ENCODE measurements at regions not wholly inside any gene's neighbourhood (a gene's known extent, or its start where the extent isn't known, plus 50 kb on each side); places are given as distances from the start of the nearest gene placed in this dataset.

GRCh38 chr11:37812281-37812880 is 1214.3 kb upstream of the RAG2 start:
- no peaks in the 10 kb centered on the region for H3K36me3 ChIP-seq (ENCODE audit: control insufficient read depth, insufficient read depth, low read length)
- H3K27ac ChIP-seq (ENCODE audit: low read length) = no peak overlapping the region
- no CpG with 5 or more reads among the region's 16 CpGs for WGBS (ENCODE audit: insufficient coverage, low lambda C conversion rate)
- no peaks in the 10 kb centered on the region for H3K27me3 ChIP-seq (ENCODE audit: control insufficient read depth, insufficient read depth, low read length)
- H3K4me3 ChIP-seq (ENCODE audit: low read length) = no peak overlapping the region
- H3K9me3 ChIP-seq (ENCODE audit: control insufficient read depth, low read depth, low read length) = peaks cover 4% of the 10 kb centered on the region
- H3K4me1 ChIP-seq (ENCODE audit: control insufficient read depth, insufficient read depth, low read length) = no peaks in the 10 kb centered on the region
- DNase-seq = no peak

DNA sequence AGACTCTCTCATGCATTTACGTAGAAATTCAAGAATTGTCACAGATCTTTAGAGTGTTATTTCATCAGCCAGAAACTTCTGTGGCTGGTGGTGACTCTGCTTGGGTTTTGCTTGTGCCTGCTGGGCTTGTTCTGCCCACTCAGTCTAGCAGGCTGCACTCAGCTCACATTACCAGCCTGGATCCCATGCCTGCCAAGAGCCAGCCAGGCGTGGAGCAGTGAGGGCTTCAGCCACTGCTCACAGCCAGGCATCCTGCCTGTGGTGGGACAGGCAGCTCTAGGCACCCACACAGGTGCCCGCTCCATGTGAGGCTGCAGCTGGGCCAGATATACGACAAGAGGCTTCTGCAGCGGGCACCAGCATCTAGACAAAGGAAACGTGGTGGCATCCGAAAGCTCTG is 1213.3 kb upstream of the RAG2 start:
- H3K27ac ChIP-seq (ENCODE audit: low read length) = no peak overlapping the region
- H3K36me3 ChIP-seq (ENCODE audit: control insufficient read depth, insufficient read depth, low read length) = no peaks in the 10 kb centered on the region
- no peak overlapping the region for H3K4me3 ChIP-seq (ENCODE audit: low read length)
- no peak for DNase-seq
- H3K4me1 ChIP-seq (ENCODE audit: control insufficient read depth, insufficient read depth, low read length) = no peaks in the 10 kb centered on the region
- no CpG with 5 or more reads among the region's 7 CpGs for WGBS (ENCODE audit: insufficient coverage, low lambda C conversion rate)
- H3K27me3 ChIP-seq (ENCODE audit: control insufficient read depth, insufficient read depth, low read length) = no peaks in the 10 kb centered on the region
- peaks cover 4% of the 10 kb centered on the region for H3K9me3 ChIP-seq (ENCODE audit: control insufficient read depth, low read depth, low read length)

DNA sequence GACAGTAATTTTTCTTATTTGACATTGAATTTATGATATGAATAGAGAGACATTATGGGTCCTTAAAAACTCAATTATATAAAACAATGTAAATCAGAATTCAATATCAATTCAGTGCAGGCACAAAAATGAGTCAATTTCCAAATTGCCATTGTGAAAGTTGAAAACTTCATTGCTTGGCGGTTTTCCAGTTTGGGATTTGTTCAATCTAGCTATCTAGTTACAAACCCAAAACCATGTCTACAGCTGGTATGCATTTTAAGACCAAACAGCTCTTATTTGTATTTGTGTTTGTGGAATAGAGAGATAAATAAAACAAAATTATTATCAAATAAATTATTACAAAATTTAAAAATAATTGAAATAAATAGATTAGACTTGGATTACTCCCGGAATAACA is 1206.6 kb upstream of the RAG2 start:
- no peak overlapping the region for H3K4me3 ChIP-seq (ENCODE audit: low read length)

GRCh38 chr11:37788141-37788877 is 1190.3 kb upstream of the RAG2 start:
- H3K4me1 ChIP-seq (ENCODE audit: control insufficient read depth, insufficient read depth, low read length) = no peaks in the 10 kb centered on the region
- H3K4me3 ChIP-seq (ENCODE audit: low read length) = no peak overlapping the region
- no peak overlapping the region for H3K27ac ChIP-seq (ENCODE audit: low read length)
- no peak for DNase-seq
- no peaks in the 10 kb centered on the region for H3K27me3 ChIP-seq (ENCODE audit: control insufficient read depth, insufficient read depth, low read length)
- peaks cover under 1% of the 10 kb centered on the region for H3K9me3 ChIP-seq (ENCODE audit: control insufficient read depth, low read depth, low read length)
- H3K36me3 ChIP-seq (ENCODE audit: control insufficient read depth, insufficient read depth, low read length) = no peaks in the 10 kb centered on the region
- WGBS (ENCODE audit: insufficient coverage, low lambda C conversion rate) = 67% methylated on average over 3 of the region's 5 CpGs

More for the DNA sequence above, 1206.6 kb upstream of the RAG2 start:
- 100% methylated on average over 1 of the region's 2 CpGs for WGBS (ENCODE audit: insufficient coverage, low lambda C conversion rate)
- no peak overlapping the region for H3K27ac ChIP-seq (ENCODE audit: low read length)
- H3K36me3 ChIP-seq (ENCODE audit: control insufficient read depth, insufficient read depth, low read length) = no peaks in the 10 kb centered on the region
- no peaks in the 10 kb centered on the region for H3K27me3 ChIP-seq (ENCODE audit: control insufficient read depth, insufficient read depth, low read length)
- no peak for DNase-seq
- no peaks in the 10 kb centered on the region for H3K4me1 ChIP-seq (ENCODE audit: control insufficient read depth, insufficient read depth, low read length)
- H3K9me3 ChIP-seq (ENCODE audit: control insufficient read depth, low read depth, low read length) = no peaks in the 10 kb centered on the region

DNA sequence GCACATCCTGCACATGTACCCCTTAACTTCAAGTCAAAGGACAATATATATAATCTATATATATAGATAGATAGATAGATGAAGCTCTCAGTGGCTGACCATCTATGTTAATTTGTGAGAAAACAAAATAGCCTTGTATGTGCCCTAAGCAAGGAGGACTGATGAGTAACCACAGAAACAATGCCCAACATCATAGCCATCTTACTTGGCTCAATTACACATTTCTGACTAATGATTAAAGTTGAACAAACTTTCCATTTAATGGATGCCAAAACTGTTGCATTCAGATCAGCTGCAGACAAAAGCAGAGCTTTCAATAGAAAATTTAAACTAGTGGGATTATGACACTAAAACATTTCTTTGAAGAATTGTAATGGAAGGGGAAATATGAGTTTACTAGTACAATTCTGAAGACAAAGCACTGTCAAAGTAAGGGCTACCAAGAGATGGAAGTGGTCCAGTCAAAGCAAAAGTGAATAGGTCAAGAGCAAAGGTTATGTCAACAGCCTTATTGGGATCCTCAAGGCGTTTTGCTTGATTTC is 1188.2 kb upstream of the RAG2 start:
- no peak overlapping the region for H3K27ac ChIP-seq (ENCODE audit: low read length)
- peaks cover 4% of the 10 kb centered on the region for H3K9me3 ChIP-seq (ENCODE audit: control insufficient read depth, low read depth, low read length)
- no peaks in the 10 kb centered on the region for H3K4me1 ChIP-seq (ENCODE audit: control insufficient read depth, insufficient read depth, low read length)
- no CpG with 5 or more reads among the region's 1 CpG for WGBS (ENCODE audit: insufficient coverage, low lambda C conversion rate)
- DNase-seq = no peak
- no peak overlapping the region for H3K4me3 ChIP-seq (ENCODE audit: low read length)
- H3K27me3 ChIP-seq (ENCODE audit: control insufficient read depth, insufficient read depth, low read length) = no peaks in the 10 kb centered on the region
- no peaks in the 10 kb centered on the region for H3K36me3 ChIP-seq (ENCODE audit: control insufficient read depth, insufficient read depth, low read length)

- Histone ChIP-seq H3K27me3 (ENCODE audit: control insufficient read depth, insufficient read depth, low read length) (no peaks in the 10 kb centered on the region), H3K4me3 (ENCODE audit: low read length) (no peak overlapping the region), H3K36me3 (ENCODE audit: control insufficient read depth, insufficient read depth, low read length) (no peaks in the 10 kb centered on the region), H3K27ac (ENCODE audit: low read length) (no peak overlapping the region), H3K9me3 (ENCODE audit: control insufficient read depth, low read depth, low read length) (no peaks in the 10 kb centered on the region), H3K4me1 (ENCODE audit: control insufficient read depth, insufficient read depth, low read length) (no peaks in the 10 kb centered on the region)
- WGBS (ENCODE audit: insufficient coverage, low lambda C conversion rate) = no CpG with 5 or more reads among the region's 8 CpGs
- no peak for DNase-seq
These were observed 1176.4 kb upstream of the RAG2 start for GRCh38 chr11:37774441-37774840.

DNA sequence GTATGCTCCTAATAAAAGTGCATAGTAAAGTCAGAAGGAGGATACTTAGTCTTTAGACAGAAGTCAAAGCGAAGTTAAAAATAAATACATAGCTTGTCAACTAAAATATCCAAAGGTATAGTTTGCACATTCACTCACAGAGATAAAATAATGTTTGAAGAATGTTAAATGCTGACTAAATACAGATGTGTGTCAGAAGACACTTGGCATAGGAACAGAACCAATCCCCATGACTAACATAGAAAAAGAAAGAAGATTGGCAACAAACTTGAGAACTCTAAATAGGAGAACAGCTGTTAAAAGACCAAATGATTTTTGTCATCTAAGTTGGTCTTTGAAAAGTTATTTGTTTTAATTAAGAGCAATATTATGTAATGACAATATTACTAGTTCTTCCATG is 1172.1 kb upstream of the RAG2 start:
- no CpG with 5 or more reads among the region's 1 CpG for WGBS (ENCODE audit: insufficient coverage, low lambda C conversion rate)
- Histone ChIP-seq H3K27ac (ENCODE audit: low read length) (no peak overlapping the region), H3K4me1 (ENCODE audit: control insufficient read depth, insufficient read depth, low read length) (no peaks in the 10 kb centered on the region), H3K9me3 (ENCODE audit: control insufficient read depth, low read depth, low read length) (no peaks in the 10 kb centered on the region), H3K4me3 (ENCODE audit: low read length) (no peak overlapping the region), H3K27me3 (ENCODE audit: control insufficient read depth, insufficient read depth, low read length) (no peaks in the 10 kb centered on the region), H3K36me3 (ENCODE audit: control insufficient read depth, insufficient read depth, low read length) (no peaks in the 10 kb centered on the region)
- DNase-seq = no peak

GRCh38 chr11:37762079-37762478 is 1164.0 kb upstream of the RAG2 start:
- Histone ChIP-seq H3K4me1 (ENCODE audit: control insufficient read depth, insufficient read depth, low read length) (no peaks in the 10 kb centered on the region), H3K4me3 (ENCODE audit: low read length) (no peak overlapping the region), H3K27me3 (ENCODE audit: control insufficient read depth, insufficient read depth, low read length) (no peaks in the 10 kb centered on the region), H3K27ac (ENCODE audit: low read length) (no peak overlapping the region), H3K36me3 (ENCODE audit: control insufficient read depth, insufficient read depth, low read length) (no peaks in the 10 kb centered on the region), H3K9me3 (ENCODE audit: control insufficient read depth, low read depth, low read length) (no peaks in the 10 kb centered on the region)
- no peak for DNase-seq
- 88% methylated on average over 3 of the region's 3 CpGs for WGBS (ENCODE audit: insufficient coverage, low lambda C conversion rate)

DNA sequence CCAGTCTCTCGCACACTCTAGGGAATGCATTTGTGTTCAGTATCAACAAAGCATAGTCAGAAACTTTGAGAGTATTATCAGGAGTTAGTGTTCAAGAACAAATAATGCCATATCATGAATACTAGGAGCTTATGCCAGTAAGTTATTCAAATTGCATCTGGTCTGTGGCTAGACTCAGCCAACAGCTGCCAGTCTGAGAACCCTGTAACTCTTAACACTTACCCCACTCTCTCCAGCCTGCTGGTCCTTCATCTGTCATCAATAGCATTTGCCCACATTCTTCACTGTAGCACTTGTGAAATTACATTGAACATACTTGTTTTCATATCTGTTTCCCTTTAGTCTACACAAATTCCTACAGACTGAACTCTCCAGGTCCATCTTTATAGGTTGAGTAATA is 1157.5 kb upstream of the RAG2 start:
- H3K27ac ChIP-seq (ENCODE audit: low read length) = no peak overlapping the region
- H3K36me3 ChIP-seq (ENCODE audit: control insufficient read depth, insufficient read depth, low read length) = no peaks in the 10 kb centered on the region
- H3K4me1 ChIP-seq (ENCODE audit: control insufficient read depth, insufficient read depth, low read length) = no peaks in the 10 kb centered on the region
- WGBS (ENCODE audit: insufficient coverage, low lambda C conversion rate) = no CpG with 5 or more reads among the region's 1 CpG
- H3K27me3 ChIP-seq (ENCODE audit: control insufficient read depth, insufficient read depth, low read length) = no peaks in the 10 kb centered on the region
- no peak overlapping the region for H3K4me3 ChIP-seq (ENCODE audit: low read length)
- DNase-seq = no peak
- no peaks in the 10 kb centered on the region for H3K9me3 ChIP-seq (ENCODE audit: control insufficient read depth, low read depth, low read length)

DNA sequence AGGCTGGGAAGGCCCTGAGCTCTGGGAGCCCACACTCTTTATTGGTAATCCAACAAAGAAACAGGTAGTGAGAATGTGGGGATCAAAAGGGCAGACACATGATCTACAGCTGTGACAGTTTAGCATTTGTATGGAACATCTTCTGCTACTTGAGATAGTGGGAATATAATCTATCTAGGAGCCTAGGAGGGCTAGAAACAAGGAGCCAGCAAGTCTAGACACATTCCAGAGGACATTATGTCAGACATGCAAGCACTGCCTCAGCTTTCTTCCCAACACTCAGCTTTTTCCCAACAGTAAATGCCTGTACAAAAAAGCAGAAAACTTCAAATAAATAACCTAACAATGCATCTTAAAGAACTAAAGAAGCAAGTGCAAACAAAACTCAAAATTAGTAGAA is 1150.6 kb upstream of the RAG2 start:
- Histone ChIP-seq H3K27ac (ENCODE audit: low read length) (no peak overlapping the region), H3K4me1 (ENCODE audit: control insufficient read depth, insufficient read depth, low read length) (no peaks in the 10 kb centered on the region), H3K27me3 (ENCODE audit: control insufficient read depth, insufficient read depth, low read length) (no peaks in the 10 kb centered on the region), H3K9me3 (ENCODE audit: control insufficient read depth, low read depth, low read length) (no peaks in the 10 kb centered on the region), H3K4me3 (ENCODE audit: low read length) (no peak overlapping the region), H3K36me3 (ENCODE audit: control insufficient read depth, insufficient read depth, low read length) (no peaks in the 10 kb centered on the region)
- no peak for DNase-seq

DNA sequence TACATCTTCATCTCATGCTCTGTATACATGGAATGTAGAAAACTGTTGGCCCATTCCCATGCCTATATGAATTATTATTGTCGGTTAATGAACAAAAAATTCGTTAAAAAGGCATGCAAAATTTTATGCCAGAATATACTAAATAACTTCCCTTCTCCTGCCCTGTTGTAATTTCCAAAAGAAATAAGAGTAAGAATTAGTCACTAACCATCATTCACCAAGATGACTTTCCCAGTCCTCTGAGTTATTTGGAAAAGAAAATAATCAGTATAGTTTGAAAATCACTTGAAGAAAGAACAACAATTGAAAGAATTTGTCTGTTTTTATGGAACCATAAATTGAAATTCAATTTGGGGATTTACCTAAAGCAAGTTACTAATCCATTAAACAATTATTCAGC is 1149.1 kb upstream of the RAG2 start:
- H3K4me3 ChIP-seq (ENCODE audit: low read length) = no peak overlapping the region
- H3K4me1 ChIP-seq (ENCODE audit: control insufficient read depth, insufficient read depth, low read length) = no peaks in the 10 kb centered on the region
- no peak for DNase-seq
- WGBS (ENCODE audit: insufficient coverage, low lambda C conversion rate) = no CpG with 5 or more reads among the region's 2 CpGs
- no peaks in the 10 kb centered on the region for H3K36me3 ChIP-seq (ENCODE audit: control insufficient read depth, insufficient read depth, low read length)
- no peaks in the 10 kb centered on the region for H3K9me3 ChIP-seq (ENCODE audit: control insufficient read depth, low read depth, low read length)
- H3K27ac ChIP-seq (ENCODE audit: low read length) = no peak overlapping the region
- no peaks in the 10 kb centered on the region for H3K27me3 ChIP-seq (ENCODE audit: control insufficient read depth, insufficient read depth, low read length)
